ENCODE measurements at regions not wholly inside any gene's neighbourhood (a gene's known extent, or its start where the extent isn't known, plus 50 kb on each side); places are given as distances from the start of the nearest gene placed in this dataset.

DNA sequence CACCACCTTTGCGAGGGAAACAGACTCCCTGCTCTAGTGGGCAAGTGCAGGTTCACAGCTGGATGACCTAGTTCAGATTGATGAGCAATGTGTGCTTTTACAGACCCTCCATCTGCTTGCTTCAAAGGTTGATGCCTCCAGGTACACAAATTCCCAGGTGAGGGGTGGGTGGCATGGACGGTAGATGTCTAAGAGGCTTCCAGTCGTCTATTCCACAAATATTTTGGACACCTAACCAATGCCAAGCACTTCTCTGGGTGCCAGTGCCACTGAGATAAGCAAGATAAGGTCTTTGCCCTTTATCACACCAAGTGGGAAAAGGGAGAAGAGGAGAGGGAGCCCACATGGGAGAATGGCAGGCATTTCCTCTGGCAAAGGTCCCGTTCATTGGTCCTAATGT lies 316.6 kb upstream of the CDH5 start:
- TF ChIP-seq, protein P1, sequence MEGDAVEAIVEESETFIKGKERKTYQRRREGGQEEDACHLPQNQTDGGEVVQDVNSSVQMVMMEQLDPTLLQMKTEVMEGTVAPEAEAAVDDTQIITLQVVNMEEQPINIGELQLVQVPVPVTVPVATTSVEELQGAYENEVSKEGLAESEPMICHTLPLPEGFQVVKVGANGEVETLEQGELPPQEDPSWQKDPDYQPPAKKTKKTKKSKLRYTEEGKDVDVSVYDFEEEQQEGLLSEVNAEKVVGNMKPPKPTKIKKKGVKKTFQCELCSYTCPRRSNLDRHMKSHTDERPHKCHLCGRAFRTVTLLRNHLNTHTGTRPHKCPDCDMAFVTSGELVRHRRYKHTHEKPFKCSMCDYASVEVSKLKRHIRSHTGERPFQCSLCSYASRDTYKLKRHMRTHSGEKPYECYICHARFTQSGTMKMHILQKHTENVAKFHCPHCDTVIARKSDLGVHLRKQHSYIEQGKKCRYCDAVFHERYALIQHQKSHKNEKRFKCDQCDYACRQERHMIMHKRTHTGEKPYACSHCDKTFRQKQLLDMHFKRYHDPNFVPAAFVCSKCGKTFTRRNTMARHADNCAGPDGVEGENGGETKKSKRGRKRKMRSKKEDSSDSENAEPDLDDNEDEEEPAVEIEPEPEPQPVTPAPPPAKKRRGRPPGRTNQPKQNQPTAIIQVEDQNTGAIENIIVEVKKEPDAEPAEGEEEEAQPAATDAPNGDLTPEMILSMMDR (IDR thresholded peaks at IDR 0.05; ENCODE audit: insufficient read depth, low read length), result no peak
- TF ChIP-seq POLR2AphosphoS5 (IDR thresholded peaks at IDR 0.05; ENCODE audit: low read depth) (no peak), GABPA (IDR thresholded peaks at IDR 0.05; ENCODE audit: low read depth) (no peak), SPI1 (IDR thresholded peaks at IDR 0.05; ENCODE audit: borderline replicate concordance, low read depth) (no peak)
- TF ChIP-seq, protein P2, sequence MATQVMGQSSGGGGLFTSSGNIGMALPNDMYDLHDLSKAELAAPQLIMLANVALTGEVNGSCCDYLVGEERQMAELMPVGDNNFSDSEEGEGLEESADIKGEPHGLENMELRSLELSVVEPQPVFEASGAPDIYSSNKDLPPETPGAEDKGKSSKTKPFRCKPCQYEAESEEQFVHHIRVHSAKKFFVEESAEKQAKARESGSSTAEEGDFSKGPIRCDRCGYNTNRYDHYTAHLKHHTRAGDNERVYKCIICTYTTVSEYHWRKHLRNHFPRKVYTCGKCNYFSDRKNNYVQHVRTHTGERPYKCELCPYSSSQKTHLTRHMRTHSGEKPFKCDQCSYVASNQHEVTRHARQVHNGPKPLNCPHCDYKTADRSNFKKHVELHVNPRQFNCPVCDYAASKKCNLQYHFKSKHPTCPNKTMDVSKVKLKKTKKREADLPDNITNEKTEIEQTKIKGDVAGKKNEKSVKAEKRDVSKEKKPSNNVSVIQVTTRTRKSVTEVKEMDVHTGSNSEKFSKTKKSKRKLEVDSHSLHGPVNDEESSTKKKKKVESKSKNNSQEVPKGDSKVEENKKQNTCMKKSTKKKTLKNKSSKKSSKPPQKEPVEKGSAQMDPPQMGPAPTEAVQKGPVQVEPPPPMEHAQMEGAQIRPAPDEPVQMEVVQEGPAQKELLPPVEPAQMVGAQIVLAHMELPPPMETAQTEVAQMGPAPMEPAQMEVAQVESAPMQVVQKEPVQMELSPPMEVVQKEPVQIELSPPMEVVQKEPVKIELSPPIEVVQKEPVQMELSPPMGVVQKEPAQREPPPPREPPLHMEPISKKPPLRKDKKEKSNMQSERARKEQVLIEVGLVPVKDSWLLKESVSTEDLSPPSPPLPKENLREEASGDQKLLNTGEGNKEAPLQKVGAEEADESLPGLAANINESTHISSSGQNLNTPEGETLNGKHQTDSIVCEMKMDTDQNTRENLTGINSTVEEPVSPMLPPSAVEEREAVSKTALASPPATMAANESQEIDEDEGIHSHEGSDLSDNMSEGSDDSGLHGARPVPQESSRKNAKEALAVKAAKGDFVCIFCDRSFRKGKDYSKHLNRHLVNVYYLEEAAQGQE (IDR thresholded peaks at IDR 0.05; ENCODE audit: insufficient replicate concordance, low read depth), result no peak
